ENCODE measurements at regions not wholly inside any gene's neighbourhood (a gene's known extent, or its start where the extent isn't known, plus 50 kb on each side); places are given as distances from the start of the nearest gene placed in this dataset.

DNA sequence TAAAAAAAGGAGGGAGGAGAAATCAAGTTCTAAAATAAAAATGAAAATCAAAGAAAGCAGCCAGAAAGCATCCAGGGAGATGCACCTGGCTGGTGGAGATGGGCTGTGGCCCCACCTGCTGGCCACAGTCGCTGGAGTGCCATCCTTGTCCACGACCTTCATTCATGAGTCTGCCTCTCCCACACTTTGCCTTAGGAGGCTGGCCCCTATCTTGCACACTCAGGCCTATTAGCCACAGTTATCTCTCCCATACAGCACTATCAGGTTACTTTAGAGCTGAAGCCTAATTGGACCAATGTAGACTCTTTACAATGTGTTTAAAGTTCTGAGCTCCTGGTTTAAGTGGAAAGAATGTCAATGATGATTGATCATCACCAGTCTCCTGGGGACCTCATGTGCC is 392.0 kb upstream of the RORA start:
- Histone ChIP-seq H2BK12ac (ENCODE audit: insufficient read length, low read depth, low read length) (no peak overlapping the region), H2BK15ac (ENCODE audit: low read depth, low read length) (no peak overlapping the region), H3K79me2 (ENCODE audit: insufficient read depth, low read length) (no peaks in the 10 kb centered on the region), H3K27me3 (ENCODE audit: insufficient read depth, low read length) (no peaks in the 10 kb centered on the region), H3K9me3 (ENCODE audit: control insufficient read depth, low read depth, low read length) (no peaks in the 10 kb centered on the region), H2BK20ac (ENCODE audit: low read depth, low read length, poor library complexity, severe bottlenecking) (no peak overlapping the region), H3K9ac (ENCODE audit: extremely low read depth, insufficient read length, low read length) (no peak overlapping the region), H4K91ac (ENCODE audit: insufficient read length, low read depth, low read length) (no peak overlapping the region), H3T11ph (ENCODE audit: low read length) (no peak overlapping the region), H4K5ac (ENCODE audit: insufficient read length, low read depth, low read length) (no peak overlapping the region), H2AFZ (ENCODE audit: low read length) (no peak overlapping the region), H3K23me2 (ENCODE audit: insufficient read length, low read depth, low read length, poor library complexity, severe bottlenecking) (no peaks in the 10 kb centered on the region), H3K27ac (ENCODE audit: insufficient read length, low read depth, low read length) (no peak overlapping the region), H2BK5ac (ENCODE audit: insufficient read length, low read length) (no peak overlapping the region), H3K4me2 (ENCODE audit: insufficient read depth, insufficient read length, low read length) (no peak overlapping the region), H4K20me1 (ENCODE audit: control insufficient read depth, insufficient read depth, insufficient read length) (no peaks in the 10 kb centered on the region), H3K18ac (ENCODE audit: insufficient read length, low read depth, low read length) (no peak overlapping the region), H3K4me1 (ENCODE audit: insufficient read depth, low read length) (no peaks in the 10 kb centered on the region), H3K79me1 (ENCODE audit: insufficient read depth, low read depth, low read length, poor library complexity, severe bottlenecking) (no peaks in the 10 kb centered on the region), H3K4ac (ENCODE audit: low read depth, low read length) (no peak overlapping the region), H4K8ac (replicated peaks; ENCODE audit: insufficient read length, low read depth, low read length) (no peak overlapping the region), H3K23ac (ENCODE audit: insufficient read length, low read depth, low read length) (no peak overlapping the region), H2AK5ac (ENCODE audit: insufficient read length, low read length) (no peak overlapping the region), H3K56ac (ENCODE audit: insufficient read length, low read depth, low read length) (no peak overlapping the region), H2BK120ac (ENCODE audit: low read depth, low read length, poor library complexity, severe bottlenecking) (no peak overlapping the region), H3K14ac (ENCODE audit: insufficient read depth, low read length) (no peak overlapping the region)
- Mint-ChIP-seq H3K36me3 (ENCODE audit: insufficient read depth in 1 of 3, low read depth in 3 of 3) (peaks cover 0 to 2% (median 0%) of the 10 kb centered on the region in 3 experiments; a peak in 1 of 7 replicates), H3K4me1 (peaks cover 3 to 6% of the 10 kb centered on the region in 2 experiments; a peak in 1 of 4 replicates), H3K27ac (no peak overlapping the region), H3K9me3 (peaks cover 7 to 8% of the 10 kb centered on the region in 2 experiments; a peak in 4 of 5 replicates), H3K4me3 (no peak overlapping the region), H3K27me3 (ENCODE audit: low read depth) (no peaks in the 10 kb centered on the region)
- TF ChIP-seq, protein P1, sequence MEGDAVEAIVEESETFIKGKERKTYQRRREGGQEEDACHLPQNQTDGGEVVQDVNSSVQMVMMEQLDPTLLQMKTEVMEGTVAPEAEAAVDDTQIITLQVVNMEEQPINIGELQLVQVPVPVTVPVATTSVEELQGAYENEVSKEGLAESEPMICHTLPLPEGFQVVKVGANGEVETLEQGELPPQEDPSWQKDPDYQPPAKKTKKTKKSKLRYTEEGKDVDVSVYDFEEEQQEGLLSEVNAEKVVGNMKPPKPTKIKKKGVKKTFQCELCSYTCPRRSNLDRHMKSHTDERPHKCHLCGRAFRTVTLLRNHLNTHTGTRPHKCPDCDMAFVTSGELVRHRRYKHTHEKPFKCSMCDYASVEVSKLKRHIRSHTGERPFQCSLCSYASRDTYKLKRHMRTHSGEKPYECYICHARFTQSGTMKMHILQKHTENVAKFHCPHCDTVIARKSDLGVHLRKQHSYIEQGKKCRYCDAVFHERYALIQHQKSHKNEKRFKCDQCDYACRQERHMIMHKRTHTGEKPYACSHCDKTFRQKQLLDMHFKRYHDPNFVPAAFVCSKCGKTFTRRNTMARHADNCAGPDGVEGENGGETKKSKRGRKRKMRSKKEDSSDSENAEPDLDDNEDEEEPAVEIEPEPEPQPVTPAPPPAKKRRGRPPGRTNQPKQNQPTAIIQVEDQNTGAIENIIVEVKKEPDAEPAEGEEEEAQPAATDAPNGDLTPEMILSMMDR (conservative IDR thresholded peaks at IDR 0.05): peak; percentile 91
- DNase-seq: peak; percentile 65
- WGBS (ENCODE audit: extremely low coverage, insufficient read length, low lambda C conversion rate): no CpG with 5 or more reads among the region's 2 CpGs
